HL-60 (cell line): ENCODE measurements at regions not wholly inside any gene's neighbourhood (a gene's known extent, or its start where the extent isn't known, plus 50 kb on each side); places are given as distances from the start of the nearest gene placed in this dataset.

Source experiments
- CTCF ChIP-seq: IDR thresholded peaks from one replicate; pipeline ENCODE4 v1.5.1; 2011; ENCODE audit warnings: low read length, control low read depth, inconsistent platforms; ENCODE audit not compliant: insufficient read depth
- POLR2AphosphoS5 ChIP-seq: IDR thresholded peaks from 2 replicates; pipeline ENCODE4 v1.6.1; 2012; ENCODE audit warnings: low read depth
- REST ChIP-seq: IDR thresholded peaks from 2 replicates; pipeline ENCODE4 v1.6.1; 2012; ENCODE audit warnings: low read depth; ENCODE audit not compliant: insufficient replicate concordance

- TF ChIP-seq REST (no peak), CTCF (no peak), POLR2AphosphoS5 (no peak)
Measured at GRCh38 chr6:154622618-154623336, 110.4 kb upstream of the SCAF8 start.
